HepG2 (cell line): ENCODE measurements at regions not wholly inside any gene's neighbourhood (a gene's known extent, or its start where the extent isn't known, plus 50 kb on each side); places are given as distances from the start of the nearest gene placed in this dataset.

ENCODE experiments used
- ATAC-seq: fragments of 200-7000 bp; cut with Tn5 transposase; 3 replicates; pipeline ENCODE4 v1.9.1; 2020; ENCODE audit warnings: mild to moderate bottlenecking, moderate library complexity
- BruUV-seq: library from RNA; stranded (reverse); fragments of 400-500 nt; replicated peaks from 2 replicates; lab custom pipeline; 2021; lab: Mats Ljungman, UMichigan
- CTCF ChIA-PET: fragments of 300-600 bp; formaldehyde crosslinking; extraction: SDS; loops from one replicate; lab custom pipeline; 2021; ENCODE audit warnings: low total read pairs, inconsistent platforms, low intra/inter-chr PET ratio; lab: Yijun Ruan, JAX
- POLR2A ChIA-PET: fragments of 350-600 bp; sonication (Branson Sonifier 250); formaldehyde crosslinking; loops from one replicate; lab custom pipeline; 2020; ENCODE audit warnings: antibody characterized with exemption, inconsistent platforms; lab: Yijun Ruan, JAX
- DNase-seq: peaks from one replicate; pipeline ENCODE4 v3.0.0-alpha.2; 2015; ENCODE audit warnings: low spot score
- FAIRE-seq: peaks from 3 replicates; lab custom pipeline; 2011; peaks lifted over from hg19 to GRCh38; lab: Jason Lieb, UNC
- H2AFZ ChIP-seq: one replicate; pipeline ENCODE4 v1.6.1; 2011; ENCODE audit warnings: low read length, inconsistent platforms
- H3K27ac ChIP-seq: fragments of 300-600 bp; 3 replicates; pipeline ENCODE4 v1.8.0; 2011; ENCODE audit warnings: mixed run types, mild to moderate bottlenecking, mixed read lengths, low read length, inconsistent platforms; ENCODE audit not compliant: insufficient read depth; ENCODE audit errors: extremely low read length
- H3K27me3 ChIP-seq, 2 experiments: fragments of 200-600 bp in 1 of 2; 2 replicates in 1 of 2; 3 replicates in 1 of 2; pipeline versions ENCODE4 v1.6.0 to v1.8.0; 2011; ENCODE audit warnings: low read length in 2 of 2, mild to moderate bottlenecking in 2 of 2, moderate library complexity in 2 of 2, inconsistent platforms in 1 of 2; ENCODE audit not compliant: insufficient read depth in 2 of 2, control insufficient read depth in 1 of 2
- H3K36me3 ChIP-seq, 2 experiments: fragments of 200-600 bp in 1 of 2; replicated peaks in 1 of 2; 2 replicates in 1 of 2; 3 replicates in 1 of 2; pipeline versions ENCODE4 v1.5.1 to v1.8.0; 2011; ENCODE audit warnings: low read length in 2 of 2, inconsistent platforms in 1 of 2; ENCODE audit not compliant: insufficient read depth in 2 of 2, control insufficient read depth in 1 of 2
- H3K4me1 ChIP-seq: 2 replicates; pipeline ENCODE4 v1.5.1; 2012; ENCODE audit warnings: low read length, inconsistent platforms; ENCODE audit not compliant: insufficient read depth
- H3K4me2 ChIP-seq: 2 replicates; pipeline ENCODE4 v1.6.0; 2011; ENCODE audit warnings: low read depth, low read length, inconsistent platforms
- H3K4me3 ChIP-seq, 3 experiments: fragments of 200-600 bp in 1 of 3; sonication (generic), shearing (Covaris generic) in 1 of 3; replicated peaks in 1 of 3; 2 replicates each; pipeline ENCODE4 v1.5.1; 2011 to 2016; ENCODE audit warnings: low read length in 3 of 3, inconsistent platforms in 2 of 3, low read depth in 2 of 3, mild to moderate bottlenecking in 2 of 3, control low read depth in 1 of 3, mixed read lengths in 1 of 3; ENCODE audit not compliant: insufficient read depth in 1 of 3
- H3K79me2 ChIP-seq: one replicate; pipeline ENCODE4 v1.6.1; 2011; ENCODE audit warnings: low read length, inconsistent platforms; ENCODE audit not compliant: insufficient read depth
- H3K9ac ChIP-seq: 2 replicates; pipeline ENCODE4 v1.6.0; 2011; ENCODE audit warnings: mild to moderate bottlenecking, low read depth, low read length, inconsistent platforms; ENCODE audit not compliant: insufficient read depth
- H3K9me3 ChIP-seq: 2 replicates; pipeline ENCODE4 v1.5.1; 2012; ENCODE audit warnings: mild to moderate bottlenecking, low read length
- H4K20me1 ChIP-seq: 2 replicates; pipeline ENCODE4 v1.6.0; 2011; ENCODE audit warnings: inconsistent platforms, mild to moderate bottlenecking, low read length, moderate library complexity; ENCODE audit not compliant: insufficient read depth
- AGO2 ChIP-seq: fragments of 200-400 bp; formaldehyde crosslinking; optimal IDR thresholded peaks from 2 replicates; pipeline ENCODE3; 2017; ENCODE audit warnings: mild to moderate bottlenecking, low read depth, low read length, moderate library complexity
- GTF2F1 ChIP-seq: fragments of 150-350 bp; IDR thresholded peaks from 2 replicates; pipeline ENCODE4 v1.6.1; 2014; ENCODE audit warnings: low read length
- KMT2B ChIP-seq: IDR thresholded peaks from 2 replicates; pipeline ENCODE4 v1.6.1; 2016; ENCODE audit warnings: missing genetic modification reagents, missing compliant biosample characterization
- TRAFD1 ChIP-seq: sonication (generic); formaldehyde crosslinking; IDR thresholded peaks from 2 replicates; pipeline ENCODE4 v1.5.1; 2020; ENCODE audit warnings: missing genetic modification reagents, mild to moderate bottlenecking, borderline replicate concordance
- ZNF557 ChIP-seq: sonication (generic); formaldehyde crosslinking; IDR thresholded peaks from 2 replicates; pipeline ENCODE4 v1.4.0; 2020; ENCODE audit warnings: missing genetic modification reagents
- WGBS: methylation state at CpG from one replicate; pipeline ENCODE4 v1.1.6; 2017; ENCODE audit warnings: low lambda C conversion rate; 5-methylcytosine and 5-hydroxymethylcytosine counted together
- in situ Hi-C: cut with HindIII; loops from 2 replicates; pipeline ENCODE4 v1.10.0; 2017; ENCODE audit warnings: low pct_unique_long_range_greater_than_20kb; ENCODE audit not compliant: extremely low pct_ligation_motif_present
- intact Hi-C: fragments of 100-400 bp; cut with micrococcal nuclease; formaldehyde crosslinking; loops from one replicate; pipeline ENCODE4 v1.10.0; 2022; ENCODE audit not compliant: unreplicated experiment
- TF ChIP-seq, protein P1 (sequence below): sonication (generic); formaldehyde crosslinking; IDR thresholded peaks from 2 replicates; pipeline ENCODE4 v1.5.1; 2020; ENCODE audit warnings: mild to moderate bottlenecking, missing genetic modification reagents
- TF ChIP-seq, protein P2 (sequence below): sonication (generic); formaldehyde crosslinking; IDR thresholded peaks from 2 replicates; pipeline ENCODE4 v1.4.0; 2020; ENCODE audit warnings: missing genetic modification reagents

- Histone ChIP-seq H3K4me2 (no peak overlapping the region), H3K79me2 (no peaks in the 10 kb centered on the region), H3K27me3 (no peaks in the 10 kb centered on the region), H3K4me3 (no peak overlapping the region)
- BruUV-seq, result no TSS peak
- no peak for FAIRE-seq
- CTCF ChIA-PET, result no interaction called here
- TF ChIP-seq ZNF557 (no peak), GTF2F1 (no peak), TRAFD1 (CRISPR knock-in tag) (no peak), AGO2 (no peak), KMT2B (no peak)
- TF ChIP-seq, protein P1, sequence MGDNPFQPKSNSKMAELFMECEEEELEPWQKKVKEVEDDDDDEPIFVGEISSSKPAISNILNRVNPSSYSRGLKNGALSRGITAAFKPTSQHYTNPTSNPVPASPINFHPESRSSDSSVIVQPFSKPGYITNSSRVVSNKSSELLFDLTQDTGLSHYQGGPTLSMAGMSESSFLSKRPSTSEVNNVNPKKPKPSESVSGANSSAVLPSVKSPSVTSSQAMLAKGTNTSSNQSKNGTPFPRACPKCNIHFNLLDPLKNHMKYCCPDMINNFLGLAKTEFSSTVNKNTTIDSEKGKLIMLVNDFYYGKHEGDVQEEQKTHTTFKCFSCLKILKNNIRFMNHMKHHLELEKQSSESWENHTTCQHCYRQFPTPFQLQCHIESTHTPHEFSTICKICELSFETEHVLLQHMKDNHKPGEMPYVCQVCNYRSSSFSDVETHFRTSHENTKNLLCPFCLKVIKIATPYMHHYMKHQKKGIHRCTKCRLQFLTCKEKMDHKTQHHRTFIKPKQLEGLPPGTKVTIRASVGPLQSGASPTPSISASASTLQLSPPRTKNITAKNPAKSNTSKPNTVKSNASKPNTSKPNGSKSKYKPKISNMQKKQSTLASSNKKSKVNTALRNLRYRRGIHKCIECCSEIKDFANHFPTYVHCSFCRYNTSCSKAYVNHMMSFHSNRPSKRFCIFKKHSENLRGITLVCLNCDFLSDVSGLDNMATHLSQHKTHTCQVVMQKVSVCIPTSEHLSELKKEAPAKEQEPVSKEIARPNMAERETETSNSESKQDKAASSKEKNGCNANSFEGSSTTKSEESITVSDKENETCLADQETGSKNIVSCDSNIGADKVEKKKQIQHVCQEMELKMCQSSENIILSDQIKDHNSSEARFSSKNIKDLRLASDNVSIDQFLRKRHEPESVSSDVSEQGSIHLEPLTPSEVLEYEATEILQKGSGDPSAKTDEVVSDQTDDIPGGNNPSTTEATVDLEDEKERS, result no peak
- TF ChIP-seq, protein P2, sequence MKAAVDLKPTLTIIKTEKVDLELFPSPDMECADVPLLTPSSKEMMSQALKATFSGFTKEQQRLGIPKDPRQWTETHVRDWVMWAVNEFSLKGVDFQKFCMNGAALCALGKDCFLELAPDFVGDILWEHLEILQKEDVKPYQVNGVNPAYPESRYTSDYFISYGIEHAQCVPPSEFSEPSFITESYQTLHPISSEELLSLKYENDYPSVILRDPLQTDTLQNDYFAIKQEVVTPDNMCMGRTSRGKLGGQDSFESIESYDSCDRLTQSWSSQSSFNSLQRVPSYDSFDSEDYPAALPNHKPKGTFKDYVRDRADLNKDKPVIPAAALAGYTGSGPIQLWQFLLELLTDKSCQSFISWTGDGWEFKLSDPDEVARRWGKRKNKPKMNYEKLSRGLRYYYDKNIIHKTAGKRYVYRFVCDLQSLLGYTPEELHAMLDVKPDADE (CRISPR knock-in tag), result no peak
- TF ChIP-seq, all 625 proteins: peak for 0
- H3K4me1 ChIP-seq, result no peaks in the 10 kb centered on the region
- no peaks in the 10 kb centered on the region for H3K9me3 ChIP-seq
- no peak for DNase-seq
- WGBS, result 10% methylated on average over 3 of the region's 3 CpGs
- H2AFZ ChIP-seq, result no peak overlapping the region
- H3K27ac ChIP-seq, result no peak overlapping the region
- POLR2A ChIA-PET, result no interaction called here
- no peak for ATAC-seq
- no peak overlapping the region for H3K9ac ChIP-seq
- H4K20me1 ChIP-seq, result no peaks in the 10 kb centered on the region
- no peaks in the 10 kb centered on the region for H3K36me3 ChIP-seq
- intact Hi-C loops, result no loop called here
- in situ Hi-C loops, result no loop called here
Observed at GRCh38 chr2:60221098-60221497, 332.4 kb downstream of the BCL11A start.
